ENCODE measurements at regions not wholly inside any gene's neighbourhood (a gene's known extent, or its start where the extent isn't known, plus 50 kb on each side); places are given as distances from the start of the nearest gene placed in this dataset.

DNA sequence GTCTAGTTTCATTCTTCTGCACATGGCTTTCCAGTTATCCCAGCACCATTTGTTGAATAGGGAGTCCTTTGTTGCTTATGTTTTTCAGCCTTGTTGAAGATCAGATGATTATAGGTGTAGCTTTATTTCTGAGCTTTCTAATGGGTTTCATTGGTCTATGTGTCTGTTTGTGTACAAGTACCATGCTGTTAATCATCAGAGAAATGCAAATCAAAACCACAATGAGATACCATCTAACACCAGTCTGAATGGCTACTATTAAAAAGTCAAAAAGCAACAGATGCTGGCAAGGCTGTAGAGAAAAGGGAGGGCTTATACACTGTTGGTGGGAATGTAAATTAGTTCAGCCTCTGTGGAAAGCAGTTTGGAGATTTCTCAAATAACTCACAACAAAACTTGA is 321.5 kb upstream of the PTBP2 start:
- TF ChIP-seq, protein P1, sequence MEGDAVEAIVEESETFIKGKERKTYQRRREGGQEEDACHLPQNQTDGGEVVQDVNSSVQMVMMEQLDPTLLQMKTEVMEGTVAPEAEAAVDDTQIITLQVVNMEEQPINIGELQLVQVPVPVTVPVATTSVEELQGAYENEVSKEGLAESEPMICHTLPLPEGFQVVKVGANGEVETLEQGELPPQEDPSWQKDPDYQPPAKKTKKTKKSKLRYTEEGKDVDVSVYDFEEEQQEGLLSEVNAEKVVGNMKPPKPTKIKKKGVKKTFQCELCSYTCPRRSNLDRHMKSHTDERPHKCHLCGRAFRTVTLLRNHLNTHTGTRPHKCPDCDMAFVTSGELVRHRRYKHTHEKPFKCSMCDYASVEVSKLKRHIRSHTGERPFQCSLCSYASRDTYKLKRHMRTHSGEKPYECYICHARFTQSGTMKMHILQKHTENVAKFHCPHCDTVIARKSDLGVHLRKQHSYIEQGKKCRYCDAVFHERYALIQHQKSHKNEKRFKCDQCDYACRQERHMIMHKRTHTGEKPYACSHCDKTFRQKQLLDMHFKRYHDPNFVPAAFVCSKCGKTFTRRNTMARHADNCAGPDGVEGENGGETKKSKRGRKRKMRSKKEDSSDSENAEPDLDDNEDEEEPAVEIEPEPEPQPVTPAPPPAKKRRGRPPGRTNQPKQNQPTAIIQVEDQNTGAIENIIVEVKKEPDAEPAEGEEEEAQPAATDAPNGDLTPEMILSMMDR (IDR thresholded peaks at IDR 0.05; ENCODE audit: low read depth, low read length) = no peak
- no peak for TF ChIP-seq EZH2phosphoT487 (IDR thresholded peaks at IDR 0.05; ENCODE audit: low read depth)
- H3K4me1 ChIP-seq (ENCODE audit: low read length) = no peaks in the 10 kb centered on the region
- no peaks in the 10 kb centered on the region for H3K27me3 ChIP-seq (ENCODE audit: low read depth, low read length)
- H4K20me1 ChIP-seq (ENCODE audit: insufficient read depth, low read length) = no peaks in the 10 kb centered on the region
- no peak overlapping the region for H2AFZ ChIP-seq (ENCODE audit: low read depth, low read length)
- H3K27ac ChIP-seq (ENCODE audit: low read length) = no peak overlapping the region
- no peak overlapping the region for H3K9ac ChIP-seq (ENCODE audit: low read length)
- no peaks in the 10 kb centered on the region for H3K79me2 ChIP-seq (ENCODE audit: low read length)
- H3K9me3 ChIP-seq (ENCODE audit: insufficient read depth, low read length) = no peaks in the 10 kb centered on the region
- no peaks in the 10 kb centered on the region for H3K36me3 ChIP-seq (replicated peaks; ENCODE audit: low read depth, low read length)
- H3K4me3 ChIP-seq (ENCODE audit: low read length) = no peak overlapping the region
- no peak overlapping the region for H3K4me2 ChIP-seq (ENCODE audit: low read length)

- Histone ChIP-seq H3K9me3 (ENCODE audit: insufficient read depth, low read length) (no peaks in the 10 kb centered on the region), H3K4me1 (ENCODE audit: low read length) (no peaks in the 10 kb centered on the region; the same call in 1 of the 2 replicates), H3K4me2 (ENCODE audit: low read length) (no peak overlapping the region), H3K9ac (ENCODE audit: low read length) (no peak overlapping the region), H3K4me3 (ENCODE audit: low read length) (no peak overlapping the region), H4K20me1 (ENCODE audit: insufficient read depth, low read length) (no peaks in the 10 kb centered on the region), H3K27ac (ENCODE audit: low read length) (no peak overlapping the region), H2AFZ (ENCODE audit: low read depth, low read length) (no peak overlapping the region), H3K79me2 (ENCODE audit: low read length) (no peaks in the 10 kb centered on the region), H3K36me3 (replicated peaks; ENCODE audit: low read depth, low read length) (no peaks in the 10 kb centered on the region), H3K27me3 (ENCODE audit: low read depth, low read length) (0 out of 2 replicates have a peak, but pooled peaks cover 11% of the 10 kb centered on the region)
- no peak for TF ChIP-seq EZH2phosphoT487 (IDR thresholded peaks at IDR 0.05; ENCODE audit: low read depth)
These were observed 312.5 kb upstream of the PTBP2 start for GRCh38 chr1:96409087-96409486.

DNA sequence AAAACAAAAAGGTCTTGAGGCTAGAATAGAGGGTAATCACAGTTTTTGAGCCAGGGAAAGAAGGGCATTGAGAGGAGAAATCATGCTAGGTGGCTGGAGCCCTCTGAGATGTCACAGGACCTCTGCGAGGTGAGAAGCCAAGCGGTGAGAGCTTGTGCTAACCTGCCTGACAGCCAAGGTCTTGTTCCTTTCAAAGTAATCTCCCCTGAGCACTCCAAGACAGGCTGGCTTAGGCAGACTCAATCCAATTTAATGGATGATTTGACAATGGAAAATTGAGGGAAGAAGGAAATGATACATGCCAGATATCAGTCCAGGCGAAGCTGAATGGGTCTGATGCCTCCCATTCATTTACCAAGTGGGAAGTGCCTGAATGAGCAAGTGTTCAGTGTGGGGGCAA is 311.9 kb upstream of the PTBP2 start:
- H3K27ac ChIP-seq (ENCODE audit: low read length) = no peak overlapping the region
- no peaks in the 10 kb centered on the region for H3K79me2 ChIP-seq (ENCODE audit: low read length)
- no peak overlapping the region for H3K9ac ChIP-seq (ENCODE audit: low read length)
- H3K9me3 ChIP-seq (ENCODE audit: insufficient read depth, low read length) = no peaks in the 10 kb centered on the region
- H2AFZ ChIP-seq (ENCODE audit: low read depth, low read length) = no peak overlapping the region
- H3K4me1 ChIP-seq (ENCODE audit: low read length) = peaks cover 6% of the 10 kb centered on the region
- no peak for TF ChIP-seq EZH2phosphoT487 (IDR thresholded peaks at IDR 0.05; ENCODE audit: low read depth)
- TF ChIP-seq, protein P1 (IDR thresholded peaks at IDR 0.05; ENCODE audit: low read depth, low read length) = no peak
- no peak overlapping the region for H3K4me2 ChIP-seq (ENCODE audit: low read length)
- no peak overlapping the region for H3K4me3 ChIP-seq (ENCODE audit: low read length)
- no peaks in the 10 kb centered on the region for H3K36me3 ChIP-seq (replicated peaks; ENCODE audit: low read depth, low read length)
- 0 out of 2 replicates have a peak, but pooled peaks cover 11% of the 10 kb centered on the region for H3K27me3 ChIP-seq (ENCODE audit: low read depth, low read length)
- no peaks in the 10 kb centered on the region for H4K20me1 ChIP-seq (ENCODE audit: insufficient read depth, low read length)

DNA sequence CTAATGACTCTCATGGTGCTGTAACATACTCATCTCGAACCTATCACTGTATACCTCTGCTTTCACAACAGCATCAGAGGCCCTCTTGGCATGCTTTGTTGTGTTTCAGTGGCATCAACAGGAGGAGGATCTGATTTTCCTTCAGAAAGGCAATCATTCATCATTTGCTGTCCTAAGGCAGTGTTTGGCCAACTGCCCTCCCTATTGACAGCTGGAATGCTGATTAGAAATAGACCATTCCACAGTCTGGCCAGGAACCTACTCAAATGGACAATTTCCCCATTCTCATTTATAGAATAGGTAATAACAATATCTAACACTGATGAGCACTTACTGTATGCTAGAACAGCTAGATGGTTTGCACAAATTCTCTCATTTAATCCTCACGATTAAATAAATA is 310.6 kb upstream of the PTBP2 start:
- H3K79me2 ChIP-seq (ENCODE audit: low read length) = no peaks in the 10 kb centered on the region
- H3K4me3 ChIP-seq (ENCODE audit: low read length) = no peak overlapping the region

More for the DNA sequence above, 310.6 kb upstream of the PTBP2 start:
- no peak overlapping the region for H3K4me2 ChIP-seq (ENCODE audit: low read length)
- 0 out of 2 replicates have a peak, but pooled peaks cover 11% of the 10 kb centered on the region for H3K27me3 ChIP-seq (ENCODE audit: low read depth, low read length)
- H3K27ac ChIP-seq (ENCODE audit: low read length) = no peak overlapping the region
- no peak overlapping the region for H3K9ac ChIP-seq (ENCODE audit: low read length)
- no peaks in the 10 kb centered on the region for H3K36me3 ChIP-seq (replicated peaks; ENCODE audit: low read depth, low read length)
- peaks cover 15% of the 10 kb centered on the region for H3K4me1 ChIP-seq (ENCODE audit: low read length)
- H3K9me3 ChIP-seq (ENCODE audit: insufficient read depth, low read length) = no peaks in the 10 kb centered on the region
- TF ChIP-seq, protein P1 (IDR thresholded peaks at IDR 0.05; ENCODE audit: low read depth, low read length) = no peak
- TF ChIP-seq EZH2phosphoT487 (IDR thresholded peaks at IDR 0.05; ENCODE audit: low read depth) = no peak
- H4K20me1 ChIP-seq (ENCODE audit: insufficient read depth, low read length) = no peaks in the 10 kb centered on the region
- no peak overlapping the region for H2AFZ ChIP-seq (ENCODE audit: low read depth, low read length)
